HG03066 (cell line): ENCODE measurements at regions not wholly inside any gene's neighbourhood (a gene's known extent, or its start where the extent isn't known, plus 50 kb on each side); places are given as distances from the start of the nearest gene placed in this dataset.

Experiments used
- ATAC-seq: cut with Tn5 transposase; IDR thresholded peaks from one replicate; pipeline ENCODE4 v1.9.1; 2021; ENCODE audit warnings: low read depth; ENCODE audit not compliant: unreplicated experiment

- ATAC-seq: no peak
Observed at GRCh38 chr10:35743351-35743750, 101.3 kb upstream of the FZD8 start.

GRCh38 chr10:35739998-35740397 is 97.9 kb upstream of the FZD8 start:
- ATAC-seq: no peak

GRCh38 chr10:35735412-35735811 is 93.3 kb upstream of the FZD8 start:
- ATAC-seq: no peak

GRCh38 chr10:35731828-35732227 is 89.7 kb upstream of the FZD8 start:
- no peak for ATAC-seq

- ATAC-seq: no peak
Observed at GRCh38 chr10:35728341-35728740, 86.2 kb upstream of the FZD8 start.

- ATAC-seq: no peak
Observed at GRCh38 chr10:35726846-35727245, 84.8 kb upstream of the FZD8 start.

- ATAC-seq: no peak
Observed at GRCh38 chr10:35723992-35724391, 81.9 kb upstream of the FZD8 start.

GRCh38 chr10:35723059-35723458 is 81.0 kb upstream of the FZD8 start:
- ATAC-seq: no peak

- ATAC-seq: no peak
Observed at GRCh38 chr10:35722636-35723035, 80.5 kb upstream of the FZD8 start.

- ATAC-seq: no peak
Observed at GRCh38 chr10:35722226-35722625, 80.1 kb upstream of the FZD8 start.

GRCh38 chr10:35720366-35720765 is 78.3 kb upstream of the FZD8 start:
- ATAC-seq: no peak

- no peak for ATAC-seq
Observed at GRCh38 chr10:35716776-35717175, 74.7 kb upstream of the FZD8 start.

- no peak for ATAC-seq
Observed at GRCh38 chr10:35712486-35712885, 70.4 kb upstream of the FZD8 start.

- no peak for ATAC-seq
Observed at GRCh38 chr10:35711615-35712411, 69.7 kb upstream of the FZD8 start.

GRCh38 chr10:35707642-35708425 is 65.7 kb upstream of the FZD8 start:
- ATAC-seq: no peak

GRCh38 chr10:35706959-35707358 is 64.9 kb upstream of the FZD8 start:
- ATAC-seq: no peak

GRCh38 chr10:35705671-35706070 is 63.6 kb upstream of the FZD8 start:
- ATAC-seq: no peak

- no peak for ATAC-seq
Observed at GRCh38 chr10:35705051-35705450, 63.0 kb upstream of the FZD8 start.

GRCh38 chr10:35704401-35704800 is 62.3 kb upstream of the FZD8 start:
- ATAC-seq: no peak

GRCh38 chr10:35700487-35700882 is 58.4 kb upstream of the FZD8 start:
- ATAC-seq: no peak

GRCh38 chr10:35699848-35700486 is 57.9 kb upstream of the FZD8 start:
- no peak for ATAC-seq
